ENCODE measurements at regions not wholly inside any gene's neighbourhood (a gene's known extent, or its start where the extent isn't known, plus 50 kb on each side); places are given as distances from the start of the nearest gene placed in this dataset.
A peak's percentile ranks its signal among the peaks of the same experiment; 100 is the strongest.
"Not testable (repeated sequence)": the region's sequence is repeated elsewhere in the genome, so short reads cannot be mapped to it uniquely, and the experiment has no call there.

- ATAC-seq (replicated peaks) (no peak), DNase-seq (no peak)
- Mint-ChIP-seq H3K36me3 (no peaks in the 10 kb centered on the region), H3K4me1 (no peaks in the 10 kb centered on the region), H3K4me3 (no peak overlapping the region), H3K9me3 (peaks cover 4 to 6% of the 10 kb centered on the region in 2 donors), H3K27ac (no peak overlapping the region), H3K27me3 (peaks cover 9 to 12% of the 10 kb centered on the region in 2 donors)
Measured at GRCh38 chr1:5727191-5727590, 265.0 kb downstream of the NPHP4 start.

DNA sequence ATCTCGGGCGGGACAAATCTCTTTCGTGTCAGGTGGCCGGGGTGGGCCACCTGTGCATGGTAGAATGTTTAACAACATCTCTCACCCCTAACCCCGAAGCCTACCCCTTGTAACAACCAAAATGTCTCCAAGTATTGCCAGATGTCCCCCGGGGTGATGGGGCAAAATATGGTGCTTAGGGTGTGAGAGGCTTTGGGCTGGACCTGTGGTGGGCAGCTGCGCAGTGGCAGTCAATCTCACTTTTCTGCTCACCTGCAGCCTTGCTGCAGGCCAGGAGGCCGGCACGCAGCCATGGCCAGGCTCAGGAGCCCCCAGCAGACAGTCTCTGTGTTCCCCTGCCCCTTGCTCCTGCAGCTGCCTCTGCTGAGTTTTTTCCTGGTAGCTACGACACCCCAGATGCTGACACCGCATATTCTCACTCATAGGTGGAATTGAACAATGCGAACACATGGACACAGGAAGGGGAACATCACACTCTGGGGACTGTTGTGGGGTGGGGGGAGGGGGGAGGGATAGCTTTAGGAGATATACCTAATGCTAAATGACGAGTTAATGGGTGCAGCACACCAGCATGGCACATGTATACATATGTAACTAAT is 265.5 kb downstream of the NPHP4 start:
- H3K27me3 Mint-ChIP-seq: peaks cover 9 to 12% of the 10 kb centered on the region in 2 donors

DNA sequence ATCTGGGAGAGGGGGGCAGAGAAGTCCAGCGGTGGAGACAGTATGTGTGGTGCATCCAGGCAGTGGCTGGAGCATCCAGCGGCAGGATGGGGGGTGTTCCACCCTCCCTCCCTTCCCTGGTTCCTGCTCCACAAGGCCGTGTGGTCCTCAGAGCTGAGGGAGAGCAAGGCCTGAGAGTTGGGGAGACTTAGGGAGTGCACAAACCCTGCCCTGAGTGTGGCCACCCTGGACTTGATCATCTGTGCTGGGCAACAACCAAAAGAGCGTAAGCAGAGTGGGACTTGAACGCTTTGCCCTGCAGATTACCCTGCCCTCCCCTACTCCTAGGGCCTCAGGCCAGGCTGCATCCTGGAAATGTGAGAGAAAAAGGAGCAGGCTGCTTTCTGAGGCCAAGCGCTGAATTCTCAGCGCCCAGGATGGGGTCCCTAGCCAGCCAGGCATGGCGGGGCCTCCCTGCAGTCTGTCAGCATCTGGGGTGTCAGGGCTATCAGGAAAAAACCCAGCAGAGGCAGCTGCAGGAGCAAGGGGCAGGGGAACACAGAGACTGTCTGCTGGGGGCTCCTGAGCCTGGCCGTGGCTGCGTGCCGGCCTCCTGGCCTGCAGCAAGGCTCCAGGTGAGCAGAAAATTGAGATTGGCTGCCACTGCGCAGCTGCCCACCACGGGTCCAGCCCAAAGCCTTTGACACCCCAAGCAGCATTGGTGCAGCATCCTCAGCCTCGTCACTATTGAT is 266.2 kb downstream of the NPHP4 start:
- Mint-ChIP-seq H3K4me1 (no peaks in the 10 kb centered on the region), H3K4me3 (no peak overlapping the region), H3K27me3 (peaks cover 9 to 12% of the 10 kb centered on the region in 2 donors), H3K9me3 (peaks cover 8 to 9% of the 10 kb centered on the region in 2 donors), H3K36me3 (no peaks in the 10 kb centered on the region), H3K27ac (no peak overlapping the region)
- ATAC-seq (replicated peaks): no peak
- no peak for DNase-seq

More for the DNA sequence above, 265.5 kb downstream of the NPHP4 start:
- not testable (repeated sequence) for H3K27ac Mint-ChIP-seq; ATAC-seq (replicated peaks); H3K9me3 Mint-ChIP-seq; H3K4me1 Mint-ChIP-seq; H3K4me3 Mint-ChIP-seq; H3K36me3 Mint-ChIP-seq; DNase-seq

DNA sequence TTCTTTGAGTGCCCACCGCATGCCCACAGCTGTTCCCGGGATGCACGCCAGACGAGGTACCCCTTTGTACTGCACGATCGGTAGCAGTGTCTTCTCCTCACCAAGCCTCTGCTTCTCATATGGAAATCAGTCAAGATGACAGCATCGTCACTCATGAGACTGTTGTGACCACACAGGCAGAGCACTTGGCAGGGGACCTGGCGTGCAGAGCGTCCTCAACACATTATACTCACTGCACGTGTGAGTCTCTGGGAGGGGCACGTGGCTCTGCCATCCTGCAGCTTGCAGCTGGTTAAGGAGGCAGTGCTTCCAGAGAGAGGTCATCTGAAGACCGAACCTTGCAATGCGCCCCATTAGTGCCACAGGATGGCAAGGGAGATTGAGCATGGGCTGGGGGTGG is 266.8 kb downstream of the NPHP4 start:
- Mint-ChIP-seq H3K27me3 (peaks cover 9 to 12% of the 10 kb centered on the region in 2 donors), H3K9me3 (peaks cover 8 to 9% of the 10 kb centered on the region in 2 donors), H3K36me3 (no peaks in the 10 kb centered on the region), H3K27ac (no peak overlapping the region), H3K4me3 (no peak overlapping the region), H3K4me1 (no peaks in the 10 kb centered on the region)
- DNase-seq (no peak), ATAC-seq (replicated peaks) (no peak)

DNA sequence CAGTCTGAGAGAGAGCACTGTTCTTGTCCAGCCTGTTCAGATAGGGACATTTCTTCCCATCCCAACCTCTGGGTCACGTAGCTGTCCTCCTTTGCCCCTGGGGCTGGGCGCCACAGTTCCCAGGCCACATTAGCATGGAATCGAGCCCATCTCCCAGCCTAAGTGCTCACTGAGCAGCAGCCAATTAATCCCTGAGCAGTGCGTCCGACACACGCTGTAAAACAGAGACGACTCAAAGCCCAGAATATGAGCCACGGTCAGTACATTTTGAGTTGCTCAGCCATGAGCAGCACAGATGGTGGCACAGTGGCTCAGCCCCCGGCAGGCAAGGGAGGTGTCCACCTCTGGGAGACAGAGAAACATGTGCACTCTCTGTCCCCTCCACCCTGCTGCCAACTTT is 267.4 kb downstream of the NPHP4 start:
- H3K27me3 Mint-ChIP-seq: peaks cover 9 to 10% of the 10 kb centered on the region in 2 donors
- no peak overlapping the region for H3K4me3 Mint-ChIP-seq
- no peaks in the 10 kb centered on the region for H3K4me1 Mint-ChIP-seq
- no peak for DNase-seq
- H3K36me3 Mint-ChIP-seq: no peaks in the 10 kb centered on the region
- H3K9me3 Mint-ChIP-seq: peaks cover 8 to 9% of the 10 kb centered on the region in 2 donors
- no peak overlapping the region for H3K27ac Mint-ChIP-seq
- ATAC-seq (replicated peaks): no peak

DNA sequence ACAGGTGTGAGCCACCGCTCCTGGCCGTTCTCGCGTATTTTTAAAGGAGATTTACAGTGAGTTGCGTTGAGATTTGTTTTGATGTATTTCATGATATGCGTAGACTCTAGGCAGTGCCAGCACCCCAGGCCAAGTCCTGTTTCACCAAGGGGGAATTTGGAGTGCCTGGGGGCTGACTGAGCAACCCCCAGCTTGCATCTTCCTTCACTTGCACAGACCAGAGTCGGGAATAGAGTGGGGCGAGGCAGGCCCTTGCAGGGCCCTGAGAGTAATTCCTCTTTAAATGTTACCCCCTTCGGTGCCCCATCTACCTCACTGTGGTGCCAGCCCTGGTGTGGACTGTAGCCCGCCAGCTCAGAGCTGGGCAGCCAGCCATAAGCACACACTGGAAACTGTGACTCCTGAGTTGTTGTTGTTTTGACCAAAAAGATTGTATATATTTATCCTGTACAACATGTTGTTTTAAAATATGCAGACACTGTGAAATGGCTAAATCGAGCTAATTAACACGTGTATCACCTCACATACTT is 269.5 kb downstream of the NPHP4 start:
- Mint-ChIP-seq H3K27ac (no peak overlapping the region), H3K4me1 (peaks cover under 1 to 3% of the 10 kb centered on the region in 2 donors), H3K27me3 (peaks cover 2 to 5% of the 10 kb centered on the region in 2 donors), H3K36me3 (no peaks in the 10 kb centered on the region), H3K9me3 (peaks cover 8 to 9% of the 10 kb centered on the region in 2 donors), H3K4me3 (no peak overlapping the region)
- no peak for DNase-seq
- no peak for ATAC-seq (replicated peaks)

DNA sequence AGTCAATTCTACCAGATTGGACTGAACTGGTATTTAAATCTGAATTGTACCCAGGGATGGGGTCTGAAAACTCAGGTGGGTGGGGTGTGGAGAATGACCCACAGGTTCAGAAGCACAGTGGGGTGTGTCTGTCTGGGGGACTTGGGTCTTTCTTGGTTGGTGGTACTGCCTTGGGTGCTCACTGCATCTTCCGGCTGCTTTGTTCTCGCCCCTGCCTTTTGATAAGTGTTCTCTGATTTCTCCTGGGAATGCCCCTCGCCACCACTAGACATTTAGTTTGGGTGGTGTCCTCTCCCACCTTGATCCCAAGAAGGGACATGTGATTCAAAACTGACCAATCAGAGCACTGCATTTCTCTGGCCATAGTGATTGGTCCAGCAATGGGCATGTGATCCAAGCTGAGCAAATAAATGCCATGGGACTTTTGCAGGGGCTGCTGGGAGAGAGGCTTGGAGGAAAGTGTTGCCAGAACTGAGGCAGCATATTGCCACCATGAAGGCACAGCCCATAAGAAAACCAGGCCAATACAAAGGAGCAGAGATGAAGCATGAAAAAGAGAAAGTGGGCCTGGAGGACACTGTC is 270.5 kb downstream of the NPHP4 start:
- Mint-ChIP-seq H3K4me1 (peaks cover 7 to 13% of the 10 kb centered on the region in 2 donors), H3K36me3 (no peaks in the 10 kb centered on the region), H3K27ac (no peak overlapping the region), H3K27me3 (peaks cover 7% of the 10 kb centered on the region in 2 donors), H3K9me3 (peaks cover 8 to 9% of the 10 kb centered on the region in 2 donors), H3K4me3 (no peak overlapping the region)
- ATAC-seq (replicated peaks): no peak
- no peak for DNase-seq

GRCh38 chr1:5720936-5721335 is 271.3 kb downstream of the NPHP4 start:
- Mint-ChIP-seq H3K4me3 (no peak overlapping the region), H3K27ac (no peak overlapping the region), H3K9me3 (peaks cover 8 to 9% of the 10 kb centered on the region in 2 donors), H3K4me1 (peaks cover 7 to 14% of the 10 kb centered on the region in 2 donors), H3K27me3 (peaks cover 7% of the 10 kb centered on the region in 2 donors), H3K36me3 (no peaks in the 10 kb centered on the region)
- DNase-seq (no peak), ATAC-seq (replicated peaks) (no peak)

- H3K4me3 Mint-ChIP-seq: no peak overlapping the region
- ATAC-seq (replicated peaks): no peak
Measured at GRCh38 chr1:5720484-5720883, 271.7 kb downstream of the NPHP4 start.

GRCh38 chr1:5720045-5720444 is 272.2 kb downstream of the NPHP4 start:
- Mint-ChIP-seq H3K4me1 (peaks cover 7 to 14% of the 10 kb centered on the region in 2 donors), H3K27ac (no peak overlapping the region), H3K9me3 (peaks cover 10 to 15% of the 10 kb centered on the region in 2 donors), H3K36me3 (no peaks in the 10 kb centered on the region), H3K27me3 (peaks cover 4 to 7% of the 10 kb centered on the region in 2 donors), H3K4me3 (no peak overlapping the region)
- no peak for ATAC-seq (replicated peaks)
- DNase-seq: no peak

More at GRCh38 chr1:5720484-5720883, 271.7 kb downstream of the NPHP4 start:
- DNase-seq: no peak
- H3K36me3 Mint-ChIP-seq: no peaks in the 10 kb centered on the region
- H3K9me3 Mint-ChIP-seq: peaks cover 8 to 13% of the 10 kb centered on the region in 2 donors
- peaks cover 7 to 14% of the 10 kb centered on the region in 2 donors for H3K4me1 Mint-ChIP-seq
- peaks cover 7% of the 10 kb centered on the region in 2 donors for H3K27me3 Mint-ChIP-seq
- no peak overlapping the region for H3K27ac Mint-ChIP-seq

GRCh38 chr1:5718831-5719632 is 273.2 kb downstream of the NPHP4 start:
- Mint-ChIP-seq H3K27ac (no peak overlapping the region), H3K4me1 (peaks cover 7 to 14% of the 10 kb centered on the region in 2 donors), H3K27me3 (peaks cover 4 to 7% of the 10 kb centered on the region in 2 donors), H3K36me3 (peaks cover 0 to 2% of the 10 kb centered on the region in 2 donors), H3K9me3 (peaks cover 13 to 20% of the 10 kb centered on the region in 2 donors), H3K4me3 (no peak overlapping the region)
- DNase-seq: no peak
- no peak for ATAC-seq (replicated peaks)

GRCh38 chr1:5717031-5717682 is 275.1 kb downstream of the NPHP4 start:
- H3K36me3 Mint-ChIP-seq: peaks cover 0 to 2% of the 10 kb centered on the region in 2 donors
- peaks cover 9 to 14% of the 10 kb centered on the region in 2 donors for H3K9me3 Mint-ChIP-seq
- peak overlapping the region; percentile 59 for H3K27ac Mint-ChIP-seq
- ATAC-seq (replicated peaks) (peak; percentile 24 to 29), DNase-seq (no peak)
- no peak overlapping the region for H3K4me3 Mint-ChIP-seq
- peaks cover 4 to 7% of the 10 kb centered on the region in 2 donors for H3K27me3 Mint-ChIP-seq
- peaks cover 9 to 14% of the 10 kb centered on the region in 2 donors for H3K4me1 Mint-ChIP-seq

DNA sequence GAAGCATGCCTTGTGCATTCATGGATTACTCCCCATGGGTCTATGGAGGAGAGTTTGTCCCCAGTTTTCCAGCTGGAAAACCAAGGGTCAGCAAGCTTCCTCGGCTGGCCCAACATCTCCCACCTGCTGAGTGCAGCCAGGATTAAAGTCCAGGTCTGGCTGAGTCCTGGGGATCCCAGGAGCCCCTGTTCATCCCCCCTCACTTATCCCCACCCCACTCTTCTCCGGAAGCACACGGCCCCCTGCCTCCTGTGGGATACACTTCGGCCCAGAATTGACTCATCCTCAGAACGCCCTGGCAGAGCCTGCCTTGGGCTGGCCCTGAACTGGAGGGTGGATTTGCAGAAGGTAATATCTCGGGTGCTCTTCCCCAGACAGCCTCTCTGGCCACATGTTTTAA is 276.1 kb downstream of the NPHP4 start:
- DNase-seq (no peak), ATAC-seq (replicated peaks) (no peak)
- H3K27ac Mint-ChIP-seq: no peak overlapping the region
- H3K4me3 Mint-ChIP-seq: no peak overlapping the region
- peaks cover 4 to 7% of the 10 kb centered on the region in 2 donors for H3K27me3 Mint-ChIP-seq
- peaks cover 0 to 2% of the 10 kb centered on the region in 2 donors for H3K36me3 Mint-ChIP-seq
- H3K4me1 Mint-ChIP-seq: peaks cover 9 to 14% of the 10 kb centered on the region in 2 donors
- H3K9me3 Mint-ChIP-seq: peaks cover 4 to 10% of the 10 kb centered on the region in 2 donors

All from stimulated activated naive B cell treated with anti-CD40 and anti-IgM and Interleukin-4, amounts not matched to agents 10 μg/mL and 1 μg/mL and 100 μg/mL, for 72 hours (primary cell).